CD4-positive, alpha-beta T cell treated with Interleukin-17A for 1 hour (primary cell): ENCODE measurements at regions not wholly inside any gene's neighbourhood (a gene's known extent, or its start where the extent isn't known, plus 50 kb on each side); places are given as distances from the start of the nearest gene placed in this dataset.

Source experiments
- DNase-seq: peaks from one replicate; pipeline ENCODE4 v3.0.0-alpha.2; 2020

- DNase-seq: no peak
Observed at GRCh38 chr4:155107059-155107458, 101.4 kb upstream of the NPY2R start.

GRCh38 chr4:155114790-155115189 is 93.6 kb upstream of the NPY2R start:
- DNase-seq: no peak

GRCh38 chr4:155119006-155119405 is 89.4 kb upstream of the NPY2R start:
- DNase-seq: no peak

- DNase-seq: no peak
Observed at GRCh38 chr4:155120536-155120935, 87.9 kb upstream of the NPY2R start.

- no peak for DNase-seq
Observed at GRCh38 chr4:155122382-155122781, 86.1 kb upstream of the NPY2R start.

GRCh38 chr4:155134136-155134535 is 74.3 kb upstream of the NPY2R start:
- DNase-seq: no peak

GRCh38 chr4:155140889-155141288 is 67.5 kb upstream of the NPY2R start:
- no peak for DNase-seq

GRCh38 chr4:155143512-155143911 is 64.9 kb upstream of the NPY2R start:
- DNase-seq: no peak
